AG04449 (cell line): ENCODE measurements at regions not wholly inside any gene's neighbourhood (a gene's known extent, or its start where the extent isn't known, plus 50 kb on each side); places are given as distances from the start of the nearest gene placed in this dataset.

Experiments
- CTCF ChIA-PET: fragments of 350-600 bp; formaldehyde crosslinking; extraction: SDS; loops from one replicate; lab custom pipeline; 2021; ENCODE audit warnings: antibody characterized with exemption; lab: Yijun Ruan, JAX
- POLR2A ChIA-PET: fragments of 400-600, 350-600 bp; formaldehyde crosslinking; extraction: SDS; loops from one replicate; lab custom pipeline; 2020; ENCODE audit warnings: antibody characterized with exemption, inconsistent platforms; lab: Yijun Ruan, JAX
- DNase-seq: peaks from one replicate; pipeline ENCODE4 v3.0.0-alpha.2; 2010; ENCODE audit warnings: low read depth, low spot score
- H3K4me3 ChIP-seq: 2 replicates; pipeline ENCODE4 v1.5.1; 2011; ENCODE audit warnings: low read depth, mild to moderate bottlenecking, control low read depth, low read length
- TF ChIP-seq, protein P1 (sequence below): IDR thresholded peaks from one replicate; pipeline ENCODE4 v1.5.1; 2011; ENCODE audit warnings: mild to moderate bottlenecking, moderate library complexity, low read length, control low read depth, inconsistent platforms; ENCODE audit not compliant: insufficient read depth; ENCODE audit errors: missing control alignments

DNA sequence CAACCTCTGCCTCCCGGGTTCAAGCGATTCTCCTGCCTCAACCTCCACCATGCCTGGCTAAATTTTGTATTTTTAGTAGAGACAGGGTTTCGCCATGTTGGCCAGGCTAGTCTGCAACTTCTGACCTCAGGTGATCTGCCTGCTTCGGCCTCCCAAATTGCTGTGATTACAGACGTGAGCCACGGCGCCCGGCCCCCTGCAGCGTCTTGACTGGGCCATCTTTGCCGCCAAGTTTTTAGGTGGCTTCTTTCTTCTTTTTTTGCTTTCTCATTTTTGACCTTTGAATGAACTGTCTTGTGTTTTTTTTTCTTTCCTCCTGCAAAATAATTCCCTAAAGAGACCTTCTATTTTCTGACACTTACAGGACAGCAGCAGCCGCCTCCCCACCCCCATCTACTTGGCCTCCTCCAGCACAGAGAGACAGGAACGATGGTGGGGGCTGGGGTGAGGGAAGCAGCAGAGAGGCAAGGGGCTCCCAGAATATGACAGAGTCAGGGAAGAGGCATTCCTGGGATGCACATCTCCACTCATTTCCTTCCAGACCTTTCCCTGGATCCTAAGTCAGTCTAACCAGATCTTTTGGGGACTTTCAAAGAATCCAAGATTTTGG lies 92.6 kb upstream of the ALX4 start:
- POLR2A ChIA-PET = no interaction called here
- no peak overlapping the region for H3K4me3 ChIP-seq
- TF ChIP-seq, protein P1, sequence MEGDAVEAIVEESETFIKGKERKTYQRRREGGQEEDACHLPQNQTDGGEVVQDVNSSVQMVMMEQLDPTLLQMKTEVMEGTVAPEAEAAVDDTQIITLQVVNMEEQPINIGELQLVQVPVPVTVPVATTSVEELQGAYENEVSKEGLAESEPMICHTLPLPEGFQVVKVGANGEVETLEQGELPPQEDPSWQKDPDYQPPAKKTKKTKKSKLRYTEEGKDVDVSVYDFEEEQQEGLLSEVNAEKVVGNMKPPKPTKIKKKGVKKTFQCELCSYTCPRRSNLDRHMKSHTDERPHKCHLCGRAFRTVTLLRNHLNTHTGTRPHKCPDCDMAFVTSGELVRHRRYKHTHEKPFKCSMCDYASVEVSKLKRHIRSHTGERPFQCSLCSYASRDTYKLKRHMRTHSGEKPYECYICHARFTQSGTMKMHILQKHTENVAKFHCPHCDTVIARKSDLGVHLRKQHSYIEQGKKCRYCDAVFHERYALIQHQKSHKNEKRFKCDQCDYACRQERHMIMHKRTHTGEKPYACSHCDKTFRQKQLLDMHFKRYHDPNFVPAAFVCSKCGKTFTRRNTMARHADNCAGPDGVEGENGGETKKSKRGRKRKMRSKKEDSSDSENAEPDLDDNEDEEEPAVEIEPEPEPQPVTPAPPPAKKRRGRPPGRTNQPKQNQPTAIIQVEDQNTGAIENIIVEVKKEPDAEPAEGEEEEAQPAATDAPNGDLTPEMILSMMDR = no peak
- no peak for DNase-seq
- CTCF ChIA-PET = no interaction called here

DNA sequence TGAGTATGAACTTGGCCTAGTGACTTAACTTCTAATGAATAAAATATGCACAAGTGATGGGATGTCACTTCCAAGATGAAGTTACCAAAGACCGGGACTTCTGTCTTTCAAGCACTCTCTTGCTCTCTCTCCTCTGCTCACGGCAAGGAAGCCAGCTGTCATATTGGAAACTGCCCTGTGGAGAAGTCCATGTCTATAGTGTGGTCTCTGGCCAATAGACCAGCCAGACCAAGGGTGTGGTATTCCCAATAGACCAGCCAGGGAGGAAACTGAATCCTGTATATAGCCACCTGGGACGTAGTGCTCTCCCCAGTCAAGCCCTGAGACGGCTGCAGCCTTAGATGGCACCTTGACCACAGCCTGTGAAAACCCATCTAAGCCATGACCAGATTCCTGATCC lies 93.2 kb upstream of the ALX4 start:
- TF ChIP-seq, protein P1 = no peak
- CTCF ChIA-PET = no interaction called here
- no peak for DNase-seq
- no peak overlapping the region for H3K4me3 ChIP-seq
- POLR2A ChIA-PET = no interaction called here

GRCh38 chr11:44403587-44404273 lies 93.8 kb upstream of the ALX4 start:
- TF ChIP-seq, protein P1 = no peak
- CTCF ChIA-PET = no interaction called here
- DNase-seq = no peak
- POLR2A ChIA-PET = no interaction called here
- no peak overlapping the region for H3K4me3 ChIP-seq

DNA sequence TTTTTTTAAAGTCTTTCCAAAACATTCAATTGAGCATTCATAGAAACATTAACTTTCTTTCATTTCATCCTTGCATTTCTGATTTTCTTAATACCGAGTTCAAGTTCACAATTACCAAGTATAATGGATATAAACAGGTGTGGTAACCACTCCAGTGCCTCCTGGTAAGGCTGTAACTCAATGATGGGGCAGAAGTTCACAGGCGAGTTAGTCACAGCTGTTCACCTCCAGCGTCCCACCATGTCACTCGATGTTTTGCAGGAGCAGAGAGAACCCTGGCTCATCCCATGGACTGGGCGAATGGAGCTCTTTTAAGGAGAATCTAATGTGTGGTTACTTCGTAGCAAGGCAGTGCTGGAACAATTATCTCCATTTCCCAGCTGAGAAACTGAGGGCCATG lies 94.4 kb upstream of the ALX4 start:
- DNase-seq = no peak
- no peak overlapping the region for H3K4me3 ChIP-seq
- CTCF ChIA-PET = no interaction called here
- POLR2A ChIA-PET = no interaction called here
- TF ChIP-seq, protein P1 = no peak

- TF ChIP-seq, protein P1 = no peak
- POLR2A ChIA-PET = no interaction called here
- CTCF ChIA-PET = no interaction called here
- H3K4me3 ChIP-seq = no peak overlapping the region
- DNase-seq = no peak
Observed at GRCh38 chr11:44404736-44405395, 94.9 kb upstream of the ALX4 start.
